ENCODE measurements at regions not wholly inside any gene's neighbourhood (a gene's known extent, or its start where the extent isn't known, plus 50 kb on each side); places are given as distances from the start of the nearest gene placed in this dataset.

- TF ChIP-seq GATA3 (IDR thresholded peaks at IDR 0.05; ENCODE audit: low read depth, low read length) = no peak
- no peak for TF ChIP-seq GATA2 (IDR thresholded peaks at IDR 0.05; ENCODE audit: low read depth, low read length)
Observed at GRCh38 chr21:41029571-41029970, 138.4 kb upstream of the BACE2 start.

Measured in SH-SY5Y (cell line).